HG03439 (cell line): ENCODE measurements at regions not wholly inside any gene's neighbourhood (a gene's known extent, or its start where the extent isn't known, plus 50 kb on each side); places are given as distances from the start of the nearest gene placed in this dataset.
"Not testable (repeated sequence)": the region's sequence is repeated elsewhere in the genome, so short reads cannot be mapped to it uniquely, and the experiment has no call there.

Source experiments
- ATAC-seq: cut with Tn5 transposase; IDR thresholded peaks from one replicate; pipeline ENCODE4 v1.9.1; 2021; ENCODE audit warnings: mild to moderate bottlenecking, moderate library complexity; ENCODE audit not compliant: unreplicated experiment

DNA sequence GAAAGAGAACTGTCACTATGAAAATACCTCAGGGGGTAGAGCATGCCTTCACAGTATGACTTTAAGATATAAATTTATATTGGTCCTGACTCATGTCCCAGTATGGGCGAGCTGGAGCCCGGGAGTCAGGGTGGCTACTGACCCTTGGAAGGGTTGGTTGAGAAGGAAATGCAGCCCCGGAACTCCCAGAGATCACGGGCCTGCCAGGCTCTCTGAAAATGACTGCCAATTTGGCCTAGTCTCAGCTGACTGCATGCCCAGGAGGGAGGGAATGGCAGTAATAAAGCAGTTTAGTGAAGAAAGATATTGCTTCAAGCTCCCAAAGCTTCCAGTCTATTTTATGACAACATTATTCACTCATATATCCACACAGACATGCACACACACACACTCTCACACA, 299.0 kb downstream of the NR2F2 start:
- no peak for ATAC-seq

DNA sequence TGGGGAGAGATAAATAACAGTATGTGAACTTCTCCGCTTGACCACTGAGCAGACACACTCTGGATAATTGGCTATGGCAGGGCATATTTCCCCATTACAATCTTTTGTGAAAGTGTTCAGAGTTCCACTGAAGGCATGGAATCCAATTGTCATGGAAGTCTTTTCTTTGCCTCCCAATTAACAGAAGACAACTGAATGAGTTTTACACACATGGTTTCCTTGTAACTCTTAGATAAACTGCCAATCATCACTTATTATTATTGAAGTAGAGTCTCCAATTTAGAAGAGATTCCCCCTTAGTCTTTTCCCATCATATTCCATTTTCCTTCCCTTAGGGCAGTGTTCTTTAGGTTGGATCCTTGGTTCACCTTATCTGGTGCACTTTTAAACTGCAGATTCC, 308.3 kb downstream of the NR2F2 start:
- ATAC-seq: no peak

DNA sequence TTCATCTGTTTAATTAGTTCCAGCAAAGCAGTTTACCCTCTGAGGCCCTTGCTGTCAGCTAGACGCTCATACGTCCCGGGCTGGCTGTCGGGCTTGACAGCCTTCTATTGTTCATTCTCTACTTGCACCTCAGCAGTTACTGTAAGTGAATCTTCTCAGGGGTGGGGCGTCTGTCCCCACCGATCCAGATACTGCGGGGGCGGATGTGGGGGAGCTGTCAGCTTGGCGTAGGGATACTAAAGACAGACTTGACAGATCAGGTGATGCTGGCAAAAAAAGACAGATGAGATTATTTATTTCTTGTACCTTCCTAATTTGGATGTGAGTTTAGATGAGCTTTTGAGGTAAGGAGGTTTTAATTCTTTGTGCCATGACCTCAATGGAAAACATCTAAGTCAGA, 315.3 kb downstream of the NR2F2 start:
- no peak for ATAC-seq

DNA sequence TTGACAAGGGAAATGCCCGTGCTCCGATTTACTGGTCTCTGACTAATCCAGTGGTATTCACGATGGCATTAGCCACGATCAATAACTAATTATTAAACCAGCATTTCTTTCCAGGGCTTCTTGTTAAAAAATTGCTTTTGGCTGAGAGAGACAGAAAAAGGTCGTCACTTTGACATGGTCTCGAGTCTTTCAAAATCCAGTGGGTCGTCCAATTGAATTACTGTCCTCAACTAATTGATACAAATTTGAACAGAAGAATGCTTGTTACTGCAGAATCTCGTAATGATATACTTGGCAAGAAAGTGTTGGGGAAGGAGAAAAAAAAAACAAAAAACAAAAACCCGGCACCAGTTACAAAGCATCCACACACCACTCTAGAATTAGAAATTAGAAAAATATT, 318.4 kb downstream of the NR2F2 start:
- ATAC-seq: no peak

DNA sequence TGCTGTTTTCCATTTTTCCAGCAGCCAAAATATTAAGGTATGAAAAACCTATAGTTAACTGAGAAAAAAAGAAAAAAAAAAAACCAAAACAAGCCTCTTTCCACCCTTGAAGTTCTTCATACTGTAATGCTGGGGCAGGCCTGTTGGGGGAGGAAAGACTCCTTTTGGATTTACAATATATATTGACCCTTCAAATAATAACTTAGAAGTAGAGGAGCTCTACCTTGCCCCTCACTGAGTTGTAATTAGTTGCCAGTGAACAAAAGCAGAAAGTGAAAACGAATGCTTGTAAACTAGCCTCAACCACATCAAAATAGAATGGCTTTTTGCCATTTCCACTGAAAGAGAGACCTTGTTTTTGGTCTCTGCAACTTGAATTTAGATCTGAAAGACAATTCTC, 326.6 kb downstream of the NR2F2 start:
- no peak for ATAC-seq

DNA sequence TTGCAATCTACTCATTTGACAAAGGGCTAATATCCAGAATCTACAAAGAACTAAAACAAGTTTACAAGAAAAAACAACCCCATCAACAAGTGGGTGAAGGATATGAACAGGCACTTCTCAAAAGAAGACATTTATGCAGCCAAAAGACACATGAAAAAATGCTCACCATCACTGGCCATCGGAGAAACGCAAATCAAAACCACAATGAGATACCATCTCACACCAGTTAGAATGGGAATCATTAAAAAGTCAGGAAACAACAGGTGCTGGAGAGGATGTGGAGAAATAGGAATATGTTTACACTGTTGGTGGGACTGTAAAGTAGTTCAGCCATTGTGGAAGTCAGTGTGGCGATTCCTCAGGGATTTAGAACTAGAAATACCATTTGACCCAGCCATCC, 336.5 kb downstream of the NR2F2 start:
- ATAC-seq: not testable (repeated sequence)

DNA sequence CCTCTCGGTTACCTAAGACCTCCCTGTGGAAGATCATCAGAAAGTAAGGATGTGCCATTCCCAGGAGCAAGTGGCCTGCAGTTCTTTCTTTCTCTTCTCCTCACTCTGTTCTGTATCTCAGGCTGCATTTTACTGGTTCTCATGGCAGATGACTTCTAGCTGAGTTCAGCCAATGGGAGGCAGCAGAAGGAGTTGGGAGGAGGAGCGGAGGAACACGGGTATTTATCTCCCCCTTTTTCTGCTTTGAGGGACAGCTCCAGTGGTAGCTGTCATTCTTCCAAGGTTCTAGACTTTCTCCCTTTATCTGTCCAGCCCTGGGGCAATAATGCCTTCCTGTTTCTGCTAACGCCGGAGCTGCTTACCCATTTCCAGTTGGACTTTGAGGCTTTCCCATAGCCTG, 339.9 kb downstream of the NR2F2 start:
- no peak for ATAC-seq

DNA sequence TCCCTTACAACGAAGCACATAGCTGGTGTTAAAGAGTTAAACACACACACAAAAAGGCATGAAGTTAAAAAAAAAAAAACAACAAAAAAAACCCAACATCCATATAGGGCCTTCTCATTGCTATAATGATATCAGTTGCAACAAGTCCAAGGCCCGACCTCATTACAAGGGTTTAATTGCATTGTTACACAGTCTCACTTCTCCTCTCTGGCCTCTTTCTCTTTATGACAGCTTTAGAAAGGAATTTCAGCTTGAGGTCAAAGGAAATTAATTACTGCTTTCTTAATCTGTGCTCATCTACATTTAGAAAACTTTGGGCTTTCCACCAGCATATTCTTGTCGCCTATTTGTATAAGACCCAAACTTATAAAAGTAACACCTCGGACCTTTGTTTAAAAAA, 342.1 kb downstream of the NR2F2 start:
- ATAC-seq: no peak

DNA sequence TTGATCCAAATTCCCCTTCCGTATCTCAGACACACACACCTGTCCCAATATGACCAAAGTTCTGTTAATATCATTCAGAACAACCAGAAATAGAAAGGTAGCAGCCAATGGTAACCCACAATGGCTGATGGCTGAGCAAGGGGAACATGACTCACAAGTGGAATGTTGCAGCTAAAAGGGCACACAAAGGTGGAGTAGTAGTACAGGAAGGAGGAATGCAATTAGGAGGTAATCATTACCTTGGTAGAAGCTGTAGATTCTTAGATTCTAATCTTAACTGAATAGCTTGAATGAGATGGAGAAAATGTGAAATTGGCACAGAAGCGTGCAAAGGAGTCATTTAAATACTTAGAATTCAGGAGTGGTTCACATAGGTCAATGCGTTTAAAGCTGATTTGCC, 347.9 kb downstream of the NR2F2 start:
- ATAC-seq: no peak

DNA sequence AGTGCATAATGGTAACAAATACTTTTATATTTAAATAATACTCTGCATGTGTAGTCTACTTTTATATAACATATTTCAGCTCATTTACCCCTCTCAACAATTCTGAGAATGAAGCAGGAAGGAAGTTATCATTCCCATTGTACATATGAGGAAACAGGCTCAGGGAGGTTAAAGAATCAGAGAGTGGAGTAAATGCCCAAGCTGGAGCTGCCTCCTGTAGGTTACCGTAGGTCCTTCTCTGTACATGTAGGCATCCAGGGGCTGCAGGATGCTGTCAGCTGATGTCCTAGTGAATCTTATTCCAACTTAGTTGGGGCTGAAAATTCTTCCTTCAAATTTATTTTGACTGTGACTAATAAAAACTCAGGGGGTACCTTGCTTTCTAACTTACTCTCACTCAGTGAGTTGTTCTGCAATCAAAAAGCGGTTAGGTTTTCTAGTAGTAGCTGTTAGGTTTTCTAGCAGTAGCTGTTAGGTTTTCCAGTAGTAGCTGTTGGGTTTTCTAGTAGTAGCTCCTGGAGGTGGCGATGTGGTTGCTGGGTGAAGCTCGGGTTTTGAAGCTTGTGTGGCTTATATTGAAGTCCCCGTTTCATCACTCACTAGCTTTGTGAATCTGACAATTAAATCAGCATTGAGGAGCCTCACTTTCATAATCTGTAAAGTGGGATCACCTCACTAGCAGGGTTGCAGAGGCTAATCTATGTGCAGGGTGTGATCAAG, 357.0 kb downstream of the NR2F2 start:
- ATAC-seq: no peak

DNA sequence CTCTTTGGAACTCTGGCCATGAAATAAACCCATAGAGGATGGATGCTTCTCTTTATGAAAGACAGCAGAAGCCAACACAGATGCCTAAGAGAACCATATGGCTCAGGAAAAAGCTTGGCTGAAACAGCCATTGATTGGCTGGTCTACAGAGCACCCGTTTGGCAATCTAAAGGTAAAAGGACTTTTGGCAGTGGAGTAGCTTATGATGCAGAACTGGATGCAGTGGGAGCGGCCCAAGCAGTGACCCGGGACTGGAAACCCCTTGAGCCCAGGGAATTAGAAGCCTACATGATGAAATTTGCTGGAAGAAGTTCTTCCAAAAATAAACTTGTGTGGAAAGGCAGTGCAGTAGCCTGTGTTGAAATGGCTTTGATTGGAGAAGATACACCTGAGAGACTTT, 360.2 kb downstream of the NR2F2 start:
- no peak for ATAC-seq

DNA sequence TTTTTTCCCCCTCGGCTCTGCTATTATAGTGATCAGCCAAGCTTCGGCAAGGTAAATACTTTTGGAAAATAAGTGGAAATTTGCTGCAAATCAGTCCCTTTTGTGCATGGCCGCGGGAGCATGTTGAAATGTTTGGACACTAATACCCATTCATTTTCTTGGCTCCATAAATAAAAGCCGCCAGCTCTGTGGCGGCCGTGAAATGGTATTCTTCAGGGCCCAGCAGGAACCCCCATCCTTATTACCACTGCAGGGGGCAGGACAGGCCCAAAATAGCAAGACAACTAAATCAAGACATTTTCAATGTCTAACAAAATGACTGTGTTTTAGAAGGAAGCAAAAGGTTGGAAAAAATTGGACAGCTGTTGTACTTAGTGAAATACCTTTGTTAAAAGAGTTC, 362.3 kb downstream of the NR2F2 start:
- no peak for ATAC-seq

DNA sequence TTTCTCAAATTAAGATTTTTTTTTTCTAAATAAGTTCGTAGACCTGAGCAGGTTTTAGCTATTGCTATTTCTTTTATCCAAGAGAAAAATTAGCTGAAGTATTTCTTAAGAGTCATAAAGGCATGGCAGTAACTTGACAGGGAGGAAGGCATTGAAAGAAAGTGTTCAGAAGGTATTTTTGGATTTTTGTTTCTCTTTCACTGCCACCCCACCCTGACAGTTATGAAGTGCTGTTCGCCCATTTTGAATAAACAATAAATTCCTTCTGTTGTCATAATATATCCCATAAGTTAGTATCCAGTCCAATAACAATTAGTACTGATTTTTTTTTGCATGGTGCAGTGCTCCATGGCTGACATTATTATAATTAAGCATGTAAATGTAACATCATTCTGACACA, 363.0 kb downstream of the NR2F2 start:
- no peak for ATAC-seq

DNA sequence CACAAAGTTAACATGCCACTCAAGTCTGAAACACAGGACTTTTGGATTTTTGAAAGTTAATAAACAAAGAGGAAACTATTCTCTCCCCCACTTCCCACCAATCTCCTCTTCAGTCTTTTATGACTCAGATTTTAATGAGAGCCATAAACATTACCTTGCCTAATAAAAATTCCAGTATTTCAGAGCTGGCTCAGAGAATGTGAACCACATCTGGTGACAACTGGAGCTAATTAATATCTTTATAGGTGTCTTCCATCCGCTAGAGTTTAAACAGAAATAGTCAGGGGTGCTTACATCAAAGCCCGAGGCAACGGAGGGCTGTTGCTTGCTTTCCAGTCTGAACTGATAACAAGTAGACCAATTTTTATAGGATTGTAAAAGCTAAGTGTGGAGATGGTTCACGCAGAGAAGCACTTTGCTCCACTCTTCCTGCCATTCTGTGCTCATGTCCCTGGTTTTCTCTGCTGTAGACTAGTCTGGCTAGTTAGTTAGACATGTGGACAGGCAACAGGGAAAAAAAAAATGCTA, 363.6 kb downstream of the NR2F2 start:
- ATAC-seq: no peak

DNA sequence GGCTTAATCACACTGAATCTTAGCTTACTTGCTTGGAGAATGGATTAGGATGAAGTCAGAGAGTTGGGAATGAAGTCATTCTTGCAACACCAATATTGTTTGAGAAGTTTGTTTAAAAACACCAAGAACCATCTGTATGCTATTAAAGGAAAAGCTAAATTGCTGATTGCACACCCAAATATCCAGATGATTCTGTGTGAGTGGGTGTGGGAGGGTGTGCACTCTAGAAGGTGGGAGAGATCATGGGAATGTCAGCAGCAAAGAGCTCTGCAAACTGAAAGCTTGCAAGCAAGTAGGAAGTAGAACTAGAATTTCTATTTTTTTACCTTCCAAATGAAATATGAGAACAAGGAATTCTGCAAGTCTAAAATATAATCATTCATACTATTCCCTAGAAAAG, 364.9 kb downstream of the NR2F2 start:
- ATAC-seq: no peak

DNA sequence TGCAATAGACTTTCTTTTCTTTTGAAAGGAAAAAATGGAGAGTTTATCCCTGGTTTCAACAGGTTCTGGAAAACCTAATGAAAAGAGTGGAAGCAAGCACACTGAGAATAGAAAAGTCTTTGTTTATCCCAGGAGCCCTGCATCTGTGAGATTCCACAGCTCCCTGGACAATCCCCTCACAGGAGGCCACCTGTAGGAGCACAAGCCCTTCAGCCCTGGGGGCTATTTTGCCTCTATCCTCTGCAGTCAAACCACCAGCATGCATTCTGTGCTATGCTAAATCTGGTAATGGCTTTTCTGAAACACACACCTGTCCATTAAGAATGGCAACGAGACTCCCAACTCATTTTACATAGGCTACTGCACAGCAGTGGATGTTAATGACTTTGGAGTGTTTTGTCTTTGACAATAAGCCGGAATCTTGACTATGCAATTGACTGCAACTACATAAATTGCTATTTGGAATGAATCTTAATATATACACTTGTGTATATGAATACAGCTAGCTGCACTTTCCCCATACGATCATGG, 369.4 kb downstream of the NR2F2 start:
- ATAC-seq: no peak

DNA sequence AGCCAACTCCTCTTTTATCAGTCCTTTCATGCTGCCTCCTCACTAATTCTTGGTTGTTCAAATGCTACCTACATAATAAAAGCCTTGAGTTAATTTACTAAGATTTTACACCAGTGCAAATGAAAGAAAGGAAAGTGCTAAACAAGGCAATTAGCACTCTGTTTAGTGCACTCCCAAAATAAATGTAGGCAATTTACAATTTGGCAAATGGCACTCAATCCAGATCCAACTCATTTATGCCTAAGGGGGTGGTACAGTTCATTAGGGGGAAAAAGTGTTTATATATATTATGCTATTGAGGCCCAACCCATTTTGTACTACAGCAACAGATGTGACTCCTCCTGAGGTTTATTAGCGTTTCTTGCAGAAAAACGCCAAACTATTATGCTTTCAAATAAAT, 370.1 kb downstream of the NR2F2 start:
- ATAC-seq: no peak

DNA sequence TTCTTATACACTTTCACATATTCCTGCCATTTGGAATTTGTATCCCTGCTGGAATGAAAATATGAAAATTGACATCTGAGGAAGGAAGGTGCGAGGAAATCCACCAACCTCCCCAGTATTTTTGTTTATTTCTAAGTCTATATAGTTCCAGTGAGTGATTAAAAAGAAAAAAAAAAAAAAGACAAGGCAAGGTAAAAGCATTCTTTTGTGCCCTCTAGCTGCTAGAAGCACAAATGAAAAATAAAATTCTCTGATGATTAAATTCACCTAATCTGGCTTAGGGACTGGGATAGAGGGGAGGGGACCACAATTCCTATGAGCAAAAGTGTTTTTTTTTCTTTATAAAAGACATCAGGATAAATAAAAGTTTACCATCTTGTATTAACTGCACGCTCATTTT, 370.9 kb downstream of the NR2F2 start:
- no peak for ATAC-seq

DNA sequence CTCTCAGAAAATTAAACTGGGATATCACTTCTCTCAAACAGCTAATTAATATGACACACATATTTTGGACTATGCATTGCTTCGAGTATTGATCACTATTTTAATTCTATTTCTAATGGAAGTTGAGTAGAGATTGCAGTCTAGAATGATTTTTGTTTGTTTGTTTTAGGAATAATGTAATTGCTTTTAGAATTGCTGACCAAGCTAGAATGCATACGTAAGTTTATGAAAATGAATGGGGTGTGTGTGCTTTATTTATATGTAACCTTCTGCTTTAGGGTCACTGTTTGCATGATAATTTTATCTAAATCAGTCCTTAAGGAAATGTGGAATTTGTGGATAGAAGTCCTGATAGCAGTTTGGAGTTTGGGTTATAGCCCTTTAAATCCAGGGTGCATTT, 371.4 kb downstream of the NR2F2 start:
- ATAC-seq: no peak

DNA sequence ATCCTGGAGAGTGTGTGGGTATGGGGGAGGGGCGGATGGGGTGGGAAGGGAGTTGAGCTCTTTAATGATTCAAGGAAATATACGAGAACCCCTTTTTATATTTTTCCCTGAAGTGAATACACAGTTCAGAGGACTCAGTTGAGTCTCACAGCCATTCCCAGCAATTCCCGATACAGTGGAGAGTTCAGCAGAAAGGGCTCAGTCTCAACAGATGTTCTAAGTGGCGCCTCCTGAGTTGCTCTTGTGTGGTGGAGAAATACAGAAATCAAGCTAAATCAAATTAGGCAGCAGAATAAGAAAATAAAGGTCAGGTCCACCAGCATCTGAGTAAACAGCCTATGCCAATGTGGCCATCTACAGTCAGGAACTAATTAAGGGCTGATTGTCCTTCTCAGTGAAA, 372.1 kb downstream of the NR2F2 start:
- ATAC-seq: no peak

DNA sequence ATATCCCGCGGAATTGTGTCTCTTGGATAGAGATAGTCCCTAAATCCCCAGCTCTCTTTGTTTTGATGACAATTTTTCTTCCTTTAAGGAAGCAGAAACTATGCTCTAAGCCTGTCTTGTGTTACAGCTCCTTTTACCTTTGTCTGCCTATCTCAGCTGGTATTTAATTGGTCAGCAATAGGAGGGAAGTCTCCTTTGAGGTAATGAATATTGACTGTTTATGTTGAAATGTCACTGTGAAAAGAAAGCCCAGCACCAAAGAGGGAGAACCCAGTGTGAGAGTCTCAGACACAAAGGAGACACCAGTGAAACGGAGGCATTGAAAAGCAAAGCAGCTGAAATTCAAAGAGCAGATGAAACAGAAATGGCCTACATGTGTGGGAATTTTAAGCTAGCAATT, 372.6 kb downstream of the NR2F2 start:
- no peak for ATAC-seq

DNA sequence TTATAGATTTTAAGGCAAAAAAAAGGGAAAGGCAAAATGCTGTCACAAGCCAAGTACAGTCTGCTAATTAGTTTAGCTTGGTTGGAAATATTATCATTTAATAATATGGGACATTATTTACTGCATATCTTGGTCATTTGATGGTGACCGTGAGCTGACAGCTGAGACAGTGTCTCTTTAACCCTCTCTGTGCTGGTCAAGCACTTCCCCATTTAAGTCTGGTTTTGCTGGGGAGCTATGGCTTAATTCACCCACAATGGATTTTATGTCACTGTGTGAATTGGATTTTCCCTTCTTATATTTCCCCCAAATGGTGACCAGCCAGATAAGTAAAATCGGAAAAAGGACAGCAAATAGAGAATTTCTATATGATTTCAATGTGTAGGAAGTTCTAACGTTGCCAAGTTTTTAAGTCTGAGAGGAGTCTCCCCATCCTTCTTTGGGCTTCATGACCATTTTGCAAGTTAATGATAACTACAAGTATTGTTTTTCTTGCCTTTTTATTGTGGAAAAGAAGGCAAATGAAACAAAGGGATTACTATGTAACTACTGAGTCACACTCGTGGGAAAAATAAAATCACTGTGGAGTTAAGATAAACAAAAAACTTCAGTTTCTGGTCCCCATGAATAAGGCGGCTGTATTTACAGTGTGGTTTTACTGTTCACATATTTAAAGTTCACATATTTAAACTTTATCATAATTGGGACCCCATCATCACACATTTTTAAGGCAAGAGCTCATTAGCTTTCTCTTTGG, 373.5 kb downstream of the NR2F2 start:
- ATAC-seq: no peak
